ENCODE measurements at regions not wholly inside any gene's neighbourhood (a gene's known extent, or its start where the extent isn't known, plus 50 kb on each side); places are given as distances from the start of the nearest gene placed in this dataset.

DNA sequence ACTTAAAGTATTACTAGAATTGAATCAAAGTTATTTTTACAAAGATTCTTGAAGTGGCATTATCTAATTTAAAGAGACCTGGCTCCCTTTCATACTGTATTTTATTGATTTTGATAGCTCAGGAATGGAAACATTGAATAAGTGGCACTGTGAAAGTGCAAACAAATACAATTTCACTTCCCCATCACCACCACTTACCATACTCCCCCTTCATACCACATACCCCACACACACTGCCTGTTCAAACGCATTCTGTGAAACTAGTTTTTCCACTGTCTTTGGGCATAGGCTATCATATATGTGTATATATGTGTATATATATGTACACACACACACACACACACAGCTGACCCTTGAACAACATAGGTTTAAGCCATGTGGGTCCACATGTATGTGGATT is 62.1 kb upstream of the ATG10 start:
- CTCF ChIA-PET, result no interaction called here
- POLR2A ChIA-PET, result no interaction called here

More for the DNA sequence above, 62.1 kb upstream of the ATG10 start:
- Histone ChIP-seq H3K4me2 (no peak overlapping the region), H3K27me3 (ENCODE audit: insufficient read depth) (no peaks in the 10 kb centered on the region), H2AFZ (ENCODE audit: low read depth) (no peak overlapping the region), H3K9me3 (no peaks in the 10 kb centered on the region), H3K27ac (ENCODE audit: low read depth in 2 of 2, low read length in 1 of 2) (no peak overlapping the region), H3K9me2 (no peaks in the 10 kb centered on the region), H3F3A (replicated peaks; ENCODE audit: insufficient read depth) (no peaks in the 10 kb centered on the region), H3K79me2 (ENCODE audit: insufficient read depth) (no peaks in the 10 kb centered on the region), H4K20me1 (ENCODE audit: insufficient read depth) (no peaks in the 10 kb centered on the region), H3K4me3 (ENCODE audit: low read depth in 2 of 2, low read length in 1 of 2) (no peak overlapping the region), H3K36me3 (replicated peaks in 1 of 2; ENCODE audit: control insufficient read depth in 1 of 2, insufficient read depth in 2 of 2, low read length in 1 of 2) (no peaks in the 10 kb centered on the region), H3K4me1 (ENCODE audit: control insufficient read depth in 1 of 2, insufficient read depth in 2 of 2, low read depth in 1 of 2, low read length in 1 of 2) (no peaks in the 10 kb centered on the region; a peak in 1 of 4 replicates), H3K9ac (no peak overlapping the region)
- WGBS (ENCODE audit: low lambda C conversion rate), result 89% methylated on average over 1 of the region's 1 CpG
- DNase-seq, result no peak
- TF ChIP-seq USF2 (IDR thresholded peaks at IDR 0.05; ENCODE audit: borderline replicate concordance, low read depth, low read length) (no peak), TAF1 (IDR thresholded peaks at IDR 0.05; ENCODE audit: borderline replicate concordance, low read depth, low read length) (no peak), YY1 (IDR thresholded peaks at IDR 0.05; ENCODE audit: low read depth) (no peak), RCOR1 (IDR thresholded peaks at IDR 0.05; ENCODE audit: low read length) (no peak), RXRA (IDR thresholded peaks at IDR 0.05; ENCODE audit: borderline replicate concordance, low read depth) (no peak), GATA2 (CRISPR knock-in tag; IDR thresholded peaks at IDR 0.05) (no peak), POLR2AphosphoS5 (IDR thresholded peaks at IDR 0.05; ENCODE audit: low read depth, low read length) (no peak), ELF1 (IDR thresholded peaks at IDR 0.05) (no peak), GABPA (IDR thresholded peaks at IDR 0.05; ENCODE audit: low read depth) (no peak), EZH2phosphoT487 (IDR thresholded peaks at IDR 0.05; ENCODE audit: borderline replicate concordance, low read depth) (no peak), FOXJ3 (CRISPR knock-in tag; IDR thresholded peaks at IDR 0.05) (no peak), EP300 (IDR thresholded peaks at IDR 0.05; ENCODE audit: borderline replicate concordance in 1 of 2, low read depth in 1 of 2, low read length in 1 of 2) (no peak), IRF3 (IDR thresholded peaks at IDR 0.05; ENCODE audit: low read depth, low read length) (no peak), RAD21 (IDR thresholded peaks at IDR 0.05; ENCODE audit: low read length) (no peak), NRF1 (IDR thresholded peaks at IDR 0.05; ENCODE audit: low read depth, low read length) (no peak)
- TF ChIP-seq, protein P1, sequence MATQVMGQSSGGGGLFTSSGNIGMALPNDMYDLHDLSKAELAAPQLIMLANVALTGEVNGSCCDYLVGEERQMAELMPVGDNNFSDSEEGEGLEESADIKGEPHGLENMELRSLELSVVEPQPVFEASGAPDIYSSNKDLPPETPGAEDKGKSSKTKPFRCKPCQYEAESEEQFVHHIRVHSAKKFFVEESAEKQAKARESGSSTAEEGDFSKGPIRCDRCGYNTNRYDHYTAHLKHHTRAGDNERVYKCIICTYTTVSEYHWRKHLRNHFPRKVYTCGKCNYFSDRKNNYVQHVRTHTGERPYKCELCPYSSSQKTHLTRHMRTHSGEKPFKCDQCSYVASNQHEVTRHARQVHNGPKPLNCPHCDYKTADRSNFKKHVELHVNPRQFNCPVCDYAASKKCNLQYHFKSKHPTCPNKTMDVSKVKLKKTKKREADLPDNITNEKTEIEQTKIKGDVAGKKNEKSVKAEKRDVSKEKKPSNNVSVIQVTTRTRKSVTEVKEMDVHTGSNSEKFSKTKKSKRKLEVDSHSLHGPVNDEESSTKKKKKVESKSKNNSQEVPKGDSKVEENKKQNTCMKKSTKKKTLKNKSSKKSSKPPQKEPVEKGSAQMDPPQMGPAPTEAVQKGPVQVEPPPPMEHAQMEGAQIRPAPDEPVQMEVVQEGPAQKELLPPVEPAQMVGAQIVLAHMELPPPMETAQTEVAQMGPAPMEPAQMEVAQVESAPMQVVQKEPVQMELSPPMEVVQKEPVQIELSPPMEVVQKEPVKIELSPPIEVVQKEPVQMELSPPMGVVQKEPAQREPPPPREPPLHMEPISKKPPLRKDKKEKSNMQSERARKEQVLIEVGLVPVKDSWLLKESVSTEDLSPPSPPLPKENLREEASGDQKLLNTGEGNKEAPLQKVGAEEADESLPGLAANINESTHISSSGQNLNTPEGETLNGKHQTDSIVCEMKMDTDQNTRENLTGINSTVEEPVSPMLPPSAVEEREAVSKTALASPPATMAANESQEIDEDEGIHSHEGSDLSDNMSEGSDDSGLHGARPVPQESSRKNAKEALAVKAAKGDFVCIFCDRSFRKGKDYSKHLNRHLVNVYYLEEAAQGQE (IDR thresholded peaks at IDR 0.05; ENCODE audit: low read depth, low read length), result no peak

Measured in SK-N-SH (cell line).